Esophagus squamous epithelium (tissue), 5 donors: ENCODE measurements at regions not wholly inside any gene's neighbourhood (a gene's known extent, or its start where the extent isn't known, plus 50 kb on each side); places are given as distances from the start of the nearest gene placed in this dataset.

Experiments
- DNase-seq: peaks from one replicate; lab custom pipeline; 2025; lab: John Stamatoyannopoulos, UW
- H3K27ac ChIP-seq, 4 donors: fragments of 200-600 bp; sonication (generic); one replicate each; pipeline ENCODE4 v1.5.1; 2016 to 2019; ENCODE audit warnings: mild to moderate bottlenecking in 1 of 4
- H3K27me3 ChIP-seq, 4 donors: fragments of 200-600 bp; sonication (generic); 1 replicate in 3 of 4; 2 replicates in 1 of 4; pipeline versions ENCODE4 v1.5.1 to v1.6.0; 2017 to 2021; ENCODE audit warnings: antibody characterized with exemption in 1 of 4
- H3K36me3 ChIP-seq, 3 donors: fragments of 200-600 bp; sonication (generic); one replicate each; pipeline ENCODE4 v1.5.1; 2016 to 2019
- H3K4me1 ChIP-seq, 3 donors: fragments of 200-600 bp; sonication (generic); one replicate each; pipeline ENCODE4 v1.5.1; 2017 to 2019
- H3K4me3 ChIP-seq, 4 donors: fragments of 200-600 bp; sonication (generic); 1 replicate in 3 of 4; 2 replicates in 1 of 4; pipeline ENCODE4 v1.5.1; 2016 to 2019; ENCODE audit warnings: mild to moderate bottlenecking in 2 of 4, moderate library complexity in 1 of 4
- H3K9me3 ChIP-seq, 3 donors: fragments of 200-600 bp; sonication (generic); one replicate each; pipeline ENCODE4 v1.5.1; 2016 to 2019
- POLR2A ChIP-seq, 4 donors: fragments of 450-650 bp; IDR thresholded peaks; one replicate each; pipeline ENCODE4 v1.6.1; 2017; ENCODE audit warnings: antibody characterized with exemption in 4 of 4, mild to moderate bottlenecking in 4 of 4, moderate library complexity in 3 of 4
- WGBS, 2 donors: methylation state at CpG; one replicate each; pipeline ENCODE4 v1.1.5; 2018; 5-methylcytosine and 5-hydroxymethylcytosine counted together
- intact Hi-C: fragments of 100-400 bp; cut with DNase I; formaldehyde crosslinking; loops from one replicate; pipeline ENCODE4 v1.15.0; 2022
- TF ChIP-seq, protein P1 (sequence below), 6 experiments: fragments of 450-650 bp in 4 of 6; fragments of 200-600 bp in 2 of 6; sonication (generic) in 2 of 6; IDR thresholded peaks; one replicate each; pipeline ENCODE4 v1.5.1; 2016 to 2019; ENCODE audit warnings: antibody characterized with exemption in 6 of 6, mild to moderate bottlenecking in 4 of 6, moderate library complexity in 4 of 6
- donor health status: DM: yes; HTN: yes; CAD: no.

GRCh38 chr4:11889099-11889498 is 460.4 kb upstream of the HS3ST1 start:
- Histone ChIP-seq H3K27ac (no peak overlapping the region), H3K4me1 (no peaks in the 10 kb centered on the region), H3K36me3 (no peaks in the 10 kb centered on the region), H3K27me3 (no peaks in the 10 kb centered on the region), H3K9me3 (no peaks in the 10 kb centered on the region), H3K4me3 (no peak overlapping the region)
- TF ChIP-seq POLR2A (IDR thresholded peaks at IDR 0.05): no peak
- TF ChIP-seq, protein P1, sequence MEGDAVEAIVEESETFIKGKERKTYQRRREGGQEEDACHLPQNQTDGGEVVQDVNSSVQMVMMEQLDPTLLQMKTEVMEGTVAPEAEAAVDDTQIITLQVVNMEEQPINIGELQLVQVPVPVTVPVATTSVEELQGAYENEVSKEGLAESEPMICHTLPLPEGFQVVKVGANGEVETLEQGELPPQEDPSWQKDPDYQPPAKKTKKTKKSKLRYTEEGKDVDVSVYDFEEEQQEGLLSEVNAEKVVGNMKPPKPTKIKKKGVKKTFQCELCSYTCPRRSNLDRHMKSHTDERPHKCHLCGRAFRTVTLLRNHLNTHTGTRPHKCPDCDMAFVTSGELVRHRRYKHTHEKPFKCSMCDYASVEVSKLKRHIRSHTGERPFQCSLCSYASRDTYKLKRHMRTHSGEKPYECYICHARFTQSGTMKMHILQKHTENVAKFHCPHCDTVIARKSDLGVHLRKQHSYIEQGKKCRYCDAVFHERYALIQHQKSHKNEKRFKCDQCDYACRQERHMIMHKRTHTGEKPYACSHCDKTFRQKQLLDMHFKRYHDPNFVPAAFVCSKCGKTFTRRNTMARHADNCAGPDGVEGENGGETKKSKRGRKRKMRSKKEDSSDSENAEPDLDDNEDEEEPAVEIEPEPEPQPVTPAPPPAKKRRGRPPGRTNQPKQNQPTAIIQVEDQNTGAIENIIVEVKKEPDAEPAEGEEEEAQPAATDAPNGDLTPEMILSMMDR (IDR thresholded peaks at IDR 0.05): no peak
- 54 to 66% methylated on average over 2 of the region's 2 CpGs for WGBS, 2 donors
- no peak for DNase-seq
- intact Hi-C loops: no loop called here

DNA sequence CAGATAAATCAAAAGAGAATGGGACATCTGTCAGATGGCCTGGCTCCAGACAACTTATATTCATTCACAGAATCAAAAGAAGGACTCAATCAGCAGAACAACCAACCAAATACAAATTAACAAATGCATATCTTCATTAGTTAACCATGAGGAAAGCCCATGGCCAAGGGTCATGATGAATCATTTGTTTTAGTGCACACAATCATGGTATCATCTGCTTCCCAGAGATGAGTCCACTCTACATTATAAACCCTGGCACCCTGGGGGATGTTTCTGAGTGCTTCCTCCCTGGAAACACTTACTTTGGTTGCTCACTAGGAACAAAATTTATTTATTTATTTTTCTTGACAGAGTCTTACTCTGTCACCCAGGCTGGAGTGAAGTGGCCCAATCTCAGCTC is 453.3 kb upstream of the HS3ST1 start:
- intact Hi-C loops: no loop called here
- Histone ChIP-seq H3K27ac (no peak overlapping the region), H3K9me3 (no peaks in the 10 kb centered on the region), H3K4me3 (no peak overlapping the region), H3K27me3 (no peaks in the 10 kb centered on the region), H3K4me1 (no peaks in the 10 kb centered on the region), H3K36me3 (no peaks in the 10 kb centered on the region)
- TF ChIP-seq POLR2A (IDR thresholded peaks at IDR 0.05): no peak
- TF ChIP-seq, protein P1 (IDR thresholded peaks at IDR 0.05): no peak
- DNase-seq: no peak

- intact Hi-C loops: no loop called here
- no peak for DNase-seq
- Histone ChIP-seq H3K9me3 (peaks cover 0 to 2% (median under 1%) of the 10 kb centered on the region in 3 donors), H3K27ac (no peak overlapping the region), H3K27me3 (no peaks in the 10 kb centered on the region), H3K4me3 (no peak overlapping the region), H3K36me3 (no peaks in the 10 kb centered on the region), H3K4me1 (no peaks in the 10 kb centered on the region)
- no peak for TF ChIP-seq POLR2A (IDR thresholded peaks at IDR 0.05)
- TF ChIP-seq, protein P1 (IDR thresholded peaks at IDR 0.05): no peak
Observed at GRCh38 chr4:11881364-11881763, 452.7 kb upstream of the HS3ST1 start.

- 26 to 29% methylated on average over 3 of the region's 3 CpGs for WGBS, 2 donors
- intact Hi-C loops: no loop called here
Observed at GRCh38 chr4:11878241-11878640, 449.5 kb upstream of the HS3ST1 start.

GRCh38 chr4:11876104-11876503 is 447.4 kb upstream of the HS3ST1 start:
- H3K27me3 ChIP-seq: no peaks in the 10 kb centered on the region
- H3K4me3 ChIP-seq: no peak overlapping the region
- no peaks in the 10 kb centered on the region for H3K4me1 ChIP-seq
- no peak for DNase-seq
- TF ChIP-seq, protein P1 (IDR thresholded peaks at IDR 0.05): no peak
- no peak for TF ChIP-seq POLR2A (IDR thresholded peaks at IDR 0.05)
- H3K36me3 ChIP-seq: no peaks in the 10 kb centered on the region
- H3K9me3 ChIP-seq: peaks cover 0 to 9% (median 6%) of the 10 kb centered on the region in 3 donors
- intact Hi-C loops: no loop called here
- H3K27ac ChIP-seq: no peak overlapping the region

More at GRCh38 chr4:11878241-11878640, 449.5 kb upstream of the HS3ST1 start:
- no peak for DNase-seq
- H3K4me3 ChIP-seq: no peak overlapping the region
- H3K4me1 ChIP-seq: no peaks in the 10 kb centered on the region
- H3K27ac ChIP-seq: no peak overlapping the region
- H3K36me3 ChIP-seq: no peaks in the 10 kb centered on the region
- no peaks in the 10 kb centered on the region for H3K27me3 ChIP-seq
- TF ChIP-seq, protein P1 (IDR thresholded peaks at IDR 0.05): no peak
- TF ChIP-seq POLR2A (IDR thresholded peaks at IDR 0.05): no peak
- peaks cover 0 to 9% (median 6%) of the 10 kb centered on the region in 3 donors for H3K9me3 ChIP-seq
